Lung (tissue), 11 donors: ENCODE measurements at regions not wholly inside any gene's neighbourhood (a gene's known extent, or its start where the extent isn't known, plus 50 kb on each side); places are given as distances from the start of the nearest gene placed in this dataset.
"Not testable (repeated sequence)": the region's sequence is repeated elsewhere in the genome, so short reads cannot be mapped to it uniquely, and the experiment has no call there.

Experiments
- ATAC-seq: fragments of 200-7000 bp; cut with Tn5 transposase; one replicate; pipeline ENCODE4 v1.9.1; 2020; ENCODE audit warnings: moderate number of reproducible peaks; ENCODE audit not compliant: insufficient read depth, low FRiP score
- DNase-seq, 3 donors: peaks; one replicate each; pipeline ENCODE4 v3.0.0-alpha.2; 2013 to 2017
- H3K27ac ChIP-seq, 2 donors: one replicate each; pipeline ENCODE4 v1.5.1; 2013; ENCODE audit warnings: mild to moderate bottlenecking in 2 of 2, moderate library complexity in 2 of 2, control low read depth in 1 of 2, inconsistent platforms in 1 of 2, low read depth in 1 of 2, low read length in 1 of 2
- H3K27me3 ChIP-seq, 3 donors: one replicate each; pipeline ENCODE4 v1.5.1; 2013; ENCODE audit warnings: low read length in 2 of 3; ENCODE audit not compliant: control insufficient read depth in 3 of 3, insufficient read depth in 3 of 3
- H3K36me3 ChIP-seq, 4 donors: one replicate each; pipeline ENCODE4 v1.5.1; 2013; ENCODE audit warnings: low read length in 4 of 4, mild to moderate bottlenecking in 1 of 4, moderate library complexity in 1 of 4; ENCODE audit not compliant: control insufficient read depth in 4 of 4, insufficient read depth in 4 of 4
- H3K4me1 ChIP-seq, 5 donors: one replicate each; pipeline ENCODE4 v1.5.1; 2013; ENCODE audit warnings: low read length in 5 of 5, mild to moderate bottlenecking in 2 of 5, moderate library complexity in 1 of 5; ENCODE audit not compliant: control insufficient read depth in 5 of 5, insufficient read depth in 5 of 5
- H3K4me3 ChIP-seq: one replicate; pipeline ENCODE4 v1.5.1; 2013; ENCODE audit warnings: mild to moderate bottlenecking, control low read depth, moderate library complexity
- H3K9ac ChIP-seq, 2 donors: one replicate each; pipeline ENCODE4 v1.5.1; 2013; ENCODE audit warnings: low read length in 2 of 2, control low read depth in 1 of 2; ENCODE audit not compliant: insufficient read depth in 1 of 2
- H3K9me3 ChIP-seq, 4 donors: one replicate each; pipeline ENCODE4 v1.5.1; 2013; ENCODE audit warnings: low read length in 3 of 4, mild to moderate bottlenecking in 1 of 4, moderate library complexity in 1 of 4; ENCODE audit not compliant: control insufficient read depth in 4 of 4, insufficient read depth in 3 of 4
- CTCF ChIP-seq: IDR thresholded peaks from 2 replicates; pipeline ENCODE4 v1.5.1; 2012; ENCODE audit warnings: mild to moderate bottlenecking; ENCODE audit errors: control extremely low read depth, extremely low read depth
- WGBS, 2 donors: extraction: QIAGEN DNeasy Blood & Tissue Kit; methylation state at CpG; one replicate each; pipeline ENCODE4 v1.1.7; 2013; 5-methylcytosine and 5-hydroxymethylcytosine counted together
- donor health status: control.
- donor health status: control.
- donor health status: Bipolar disorder and iron deficiency.
- donor health status: healthy.
- donor health status: DM: yes; HTN: yes; CAD: no.

GRCh38 chr5:25694801-25695200 lies 1050.0 kb upstream of the CDH10 start:
- Histone ChIP-seq H3K27me3 (no peaks in the 10 kb centered on the region), H3K27ac (no peak overlapping the region), H3K4me3 (no peak overlapping the region), H3K9ac (no peak overlapping the region), H3K36me3 (no peaks in the 10 kb centered on the region), H3K9me3 (no peaks in the 10 kb centered on the region), H3K4me1 (no peaks in the 10 kb centered on the region)
- DNase-seq (no peak), ATAC-seq (no peak)
- TF ChIP-seq CTCF, result no peak
- 48 to 57% methylated on average over 1 of the region's 1 CpG for WGBS, 2 donors

- Histone ChIP-seq H3K27ac (no peak overlapping the region), H3K9me3 (no peaks in the 10 kb centered on the region), H3K36me3 (no peaks in the 10 kb centered on the region), H3K4me1 (no peaks in the 10 kb centered on the region), H3K9ac (no peak overlapping the region), H3K4me3 (no peak overlapping the region), H3K27me3 (no peaks in the 10 kb centered on the region)
- ATAC-seq (no peak), DNase-seq (no peak)
- TF ChIP-seq CTCF, result no peak
- 35 to 43% methylated on average over 3 of the region's 3 CpGs for WGBS, 2 donors
Measured at GRCh38 chr5:25688156-25688555, 1043.4 kb upstream of the CDH10 start.

GRCh38 chr5:25669645-25670401 lies 1025.0 kb upstream of the CDH10 start:
- Histone ChIP-seq H3K27ac (no peak overlapping the region), H3K36me3 (no peaks in the 10 kb centered on the region), H3K27me3 (no peaks in the 10 kb centered on the region), H3K9me3 (peaks cover 0 to 2% (median 0%) of the 10 kb centered on the region in 4 donors), H3K4me1 (no peaks in the 10 kb centered on the region), H3K4me3 (no peak overlapping the region), H3K9ac (no peak overlapping the region)
- no peak for TF ChIP-seq CTCF
- no peak for DNase-seq
- WGBS, 2 donors, result 74 to 87% methylated on average over 1 of the region's 1 CpG
- no peak for ATAC-seq

GRCh38 chr5:25662610-25663009 lies 1017.8 kb upstream of the CDH10 start:
- H3K9ac ChIP-seq, result no peak overlapping the region
- ATAC-seq (no peak), DNase-seq (no peak)
- H3K4me1 ChIP-seq, result no peaks in the 10 kb centered on the region
- no peaks in the 10 kb centered on the region for H3K27me3 ChIP-seq
- no peak overlapping the region for H3K4me3 ChIP-seq
- H3K9me3 ChIP-seq, result peaks cover 0 to 8% (median 0%) of the 10 kb centered on the region in 4 donors
- H3K27ac ChIP-seq, result no peak overlapping the region
- no peaks in the 10 kb centered on the region for H3K36me3 ChIP-seq
- TF ChIP-seq CTCF, result no peak
- 73 to 75% methylated on average over 2 of the region's 2 CpGs for WGBS, 2 donors

GRCh38 chr5:25650316-25650715 lies 1005.5 kb upstream of the CDH10 start:
- H3K4me1 ChIP-seq, H3K27ac ChIP-seq, H3K9ac ChIP-seq, ATAC-seq, H3K27me3 ChIP-seq, H3K4me3 ChIP-seq, H3K9me3 ChIP-seq, DNase-seq, H3K36me3 ChIP-seq: not testable (repeated sequence)
- 93 to 95% methylated on average over 7 of the region's 7 CpGs for WGBS, 2 donors
